ENCODE measurements at regions not wholly inside any gene's neighbourhood (a gene's known extent, or its start where the extent isn't known, plus 50 kb on each side); places are given as distances from the start of the nearest gene placed in this dataset.

DNA sequence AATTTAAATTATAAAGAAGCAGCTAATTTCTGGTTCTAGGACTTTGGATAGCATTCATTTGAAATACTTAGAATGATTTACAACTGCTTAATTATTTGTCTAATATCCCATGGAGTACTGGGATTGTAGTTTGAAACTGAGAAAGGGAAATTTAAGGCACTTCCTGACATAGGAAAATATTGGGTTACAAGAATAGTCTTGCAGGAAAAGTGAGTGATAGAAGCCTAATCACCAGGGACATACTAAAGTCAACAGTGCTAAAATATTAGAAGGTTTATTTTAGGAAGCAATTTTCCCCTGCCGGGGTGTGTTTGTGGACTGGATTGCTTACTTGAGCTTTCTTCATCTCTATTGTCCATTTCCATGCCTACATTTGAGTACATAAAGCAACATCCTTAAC lies 661.6 kb downstream of the ADGRL2 start:
- no peak for TF ChIP-seq POLR2A (IDR thresholded peaks at IDR 0.05; ENCODE audit: low read depth, low read length)
- no peak for FAIRE-seq

GRCh38 chr1:82455342-82455741 lies 654.6 kb downstream of the ADGRL2 start:
- DNase-seq (ENCODE audit: insufficient read length, low spot score) (no peak), FAIRE-seq (no peak)
- no peak for TF ChIP-seq POLR2A (IDR thresholded peaks at IDR 0.05; ENCODE audit: low read depth, low read length)

More for the DNA sequence above, 661.6 kb downstream of the ADGRL2 start:
- DNase-seq (ENCODE audit: insufficient read length, low spot score): no peak

GRCh38 chr1:82454431-82454830 lies 653.7 kb downstream of the ADGRL2 start:
- FAIRE-seq: no peak

DNA sequence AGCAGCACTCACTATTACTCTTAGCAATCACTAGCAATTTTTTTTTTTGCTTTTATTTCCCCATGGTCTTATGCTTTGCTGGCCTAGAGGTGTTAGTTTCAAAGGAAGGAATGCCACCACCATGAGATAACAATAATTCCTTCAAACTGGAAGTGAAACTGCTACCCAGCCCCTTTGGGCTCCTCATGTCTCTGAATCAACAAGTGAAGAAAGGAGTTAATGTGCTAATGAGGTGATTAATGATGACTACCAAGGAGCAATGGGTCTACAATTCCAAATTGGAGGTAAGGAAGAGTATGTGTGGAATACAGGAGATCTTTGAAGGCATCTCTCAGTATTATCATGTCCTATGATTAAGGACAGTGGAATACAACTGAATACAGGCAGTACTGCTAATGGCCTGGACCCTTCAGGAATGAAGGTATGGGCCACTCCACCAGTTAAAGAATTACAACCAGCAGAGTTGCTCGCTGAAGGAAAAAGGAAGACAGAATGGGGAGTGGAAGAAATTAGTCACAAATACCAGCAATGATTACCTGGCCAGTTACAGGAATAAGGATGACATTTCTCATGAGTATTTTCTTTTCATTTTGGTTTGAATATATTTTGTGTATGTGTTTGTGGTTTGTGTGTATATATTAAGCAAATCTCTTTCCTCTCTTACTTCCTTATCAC lies 652.9 kb downstream of the ADGRL2 start:
- DNase-seq (ENCODE audit: insufficient read length, low spot score): no peak
- no peak for TF ChIP-seq POLR2A (IDR thresholded peaks at IDR 0.05; ENCODE audit: low read depth, low read length)
- FAIRE-seq: no peak

More at GRCh38 chr1:82454431-82454830, 653.7 kb downstream of the ADGRL2 start:
- DNase-seq (ENCODE audit: insufficient read length, low spot score): no peak
- no peak for TF ChIP-seq POLR2A (IDR thresholded peaks at IDR 0.05; ENCODE audit: low read depth, low read length)

GRCh38 chr1:82452096-82452495 lies 651.4 kb downstream of the ADGRL2 start:
- no peak for TF ChIP-seq POLR2A (IDR thresholded peaks at IDR 0.05; ENCODE audit: low read depth, low read length)
- FAIRE-seq (no peak), DNase-seq (ENCODE audit: insufficient read length, low spot score) (no peak)

GRCh38 chr1:82451191-82451590 lies 650.5 kb downstream of the ADGRL2 start:
- DNase-seq (ENCODE audit: insufficient read length, low spot score) (no peak), FAIRE-seq (no peak)
- no peak for TF ChIP-seq POLR2A (IDR thresholded peaks at IDR 0.05; ENCODE audit: low read depth, low read length)

GRCh38 chr1:82449506-82450057 lies 648.8 kb downstream of the ADGRL2 start:
- no peak for TF ChIP-seq POLR2A (IDR thresholded peaks at IDR 0.05; ENCODE audit: low read depth, low read length)
- no peak for DNase-seq (ENCODE audit: insufficient read length, low spot score)
- FAIRE-seq: no peak

- no peak for FAIRE-seq
- no peak for TF ChIP-seq POLR2A (IDR thresholded peaks at IDR 0.05; ENCODE audit: low read depth, low read length)
- DNase-seq (ENCODE audit: insufficient read length, low spot score): no peak
Observed at GRCh38 chr1:82446955-82447354, 646.2 kb downstream of the ADGRL2 start.

- no peak for TF ChIP-seq POLR2A (IDR thresholded peaks at IDR 0.05; ENCODE audit: low read depth, low read length)
- no peak for DNase-seq (ENCODE audit: insufficient read length, low spot score)
- FAIRE-seq: no peak
Observed at GRCh38 chr1:82446236-82446635, 645.5 kb downstream of the ADGRL2 start.

- no peak for TF ChIP-seq POLR2A (IDR thresholded peaks at IDR 0.05; ENCODE audit: low read depth, low read length)
- DNase-seq (ENCODE audit: insufficient read length, low spot score) (no peak), FAIRE-seq (no peak)
Observed at GRCh38 chr1:82445827-82446226, 645.1 kb downstream of the ADGRL2 start.

DNA sequence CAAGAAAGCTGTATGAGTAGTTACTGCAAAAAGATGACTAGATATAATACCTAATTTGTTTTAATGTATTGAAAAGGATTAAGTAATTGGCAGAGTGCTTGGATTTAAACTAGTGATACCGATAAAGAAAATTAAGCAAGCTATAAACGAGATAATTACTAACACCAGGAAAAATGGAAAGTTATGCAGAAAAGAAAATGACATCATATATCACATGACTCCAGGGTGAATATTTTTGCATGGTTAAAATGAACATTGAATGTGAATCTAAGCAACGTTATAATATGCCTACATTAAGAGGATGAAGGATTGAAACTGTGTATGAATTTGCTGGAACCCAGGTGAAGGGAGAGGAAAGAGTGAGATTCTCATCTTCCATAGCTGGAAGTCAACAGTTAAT lies 644.4 kb downstream of the ADGRL2 start:
- DNase-seq (ENCODE audit: insufficient read length, low spot score) (no peak), FAIRE-seq (no peak)
- no peak for TF ChIP-seq POLR2A (IDR thresholded peaks at IDR 0.05; ENCODE audit: low read depth, low read length)

GRCh38 chr1:82441402-82441801 lies 640.7 kb downstream of the ADGRL2 start:
- FAIRE-seq: no peak
- no peak for DNase-seq (ENCODE audit: insufficient read length, low spot score)
- TF ChIP-seq POLR2A (IDR thresholded peaks at IDR 0.05; ENCODE audit: low read depth, low read length): no peak

DNA sequence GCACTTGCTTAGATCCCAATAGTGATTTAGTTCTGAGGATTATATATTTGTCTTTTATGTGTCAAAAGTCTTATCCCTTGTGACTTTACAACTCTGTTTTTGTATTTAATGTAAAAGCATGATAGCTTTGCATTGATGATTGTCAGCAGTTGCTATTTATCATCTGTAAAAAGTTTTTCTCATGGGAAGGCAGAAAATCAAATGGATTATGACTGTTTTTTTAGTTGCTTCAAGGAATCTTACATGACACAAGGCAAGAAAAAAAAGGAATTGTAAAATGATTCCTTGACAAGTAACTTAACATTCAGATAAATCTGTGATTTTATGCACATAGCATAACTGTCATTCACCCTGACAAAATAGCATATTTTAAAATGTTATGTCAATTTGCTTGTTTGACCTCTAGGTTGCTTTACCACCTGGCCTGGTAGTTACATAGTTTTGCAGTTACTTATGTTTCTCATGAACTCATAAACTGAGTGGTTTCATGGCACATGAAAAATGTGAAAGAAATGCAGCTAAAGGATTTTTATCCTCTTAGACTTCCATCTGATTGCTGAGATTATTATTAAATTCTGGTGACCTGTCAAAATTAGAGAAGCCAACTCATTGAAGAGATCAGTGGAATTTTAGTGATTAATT lies 622.6 kb downstream of the ADGRL2 start:
- FAIRE-seq (peak; percentile 43), DNase-seq (ENCODE audit: insufficient read length, low spot score) (no peak)
- no peak for TF ChIP-seq POLR2A (IDR thresholded peaks at IDR 0.05; ENCODE audit: low read depth, low read length)

GRCh38 chr1:82421782-82422181 lies 621.0 kb downstream of the ADGRL2 start:
- no peak for DNase-seq (ENCODE audit: insufficient read length, low spot score)
- TF ChIP-seq POLR2A (IDR thresholded peaks at IDR 0.05; ENCODE audit: low read depth, low read length): no peak
- no peak for FAIRE-seq

- FAIRE-seq (no peak), DNase-seq (ENCODE audit: insufficient read length, low spot score) (no peak)
- TF ChIP-seq POLR2A (IDR thresholded peaks at IDR 0.05; ENCODE audit: low read depth, low read length): no peak
Observed at GRCh38 chr1:82420584-82420983, 619.9 kb downstream of the ADGRL2 start.

All from H54 (cell line).